HG02588 (cell line): ENCODE measurements at regions not wholly inside any gene's neighbourhood (a gene's known extent, or its start where the extent isn't known, plus 50 kb on each side); places are given as distances from the start of the nearest gene placed in this dataset.

Experiments
- ATAC-seq: cut with Tn5 transposase; IDR thresholded peaks from one replicate; pipeline ENCODE4 v1.9.1; 2021; ENCODE audit warnings: mild to moderate bottlenecking, moderate library complexity; ENCODE audit not compliant: unreplicated experiment

GRCh38 chr18:61989138-61989537 lies 96.3 kb upstream of the RNF152 start:
- no peak for ATAC-seq

GRCh38 chr18:61988100-61988499 lies 95.3 kb upstream of the RNF152 start:
- ATAC-seq, result no peak

- no peak for ATAC-seq
Observed at GRCh38 chr18:61985681-61986080, 92.9 kb upstream of the RNF152 start.

- no peak for ATAC-seq
Observed at GRCh38 chr18:61984349-61984748, 91.5 kb upstream of the RNF152 start.

GRCh38 chr18:61982475-61982874 lies 89.7 kb upstream of the RNF152 start:
- no peak for ATAC-seq

- ATAC-seq, result no peak
Observed at GRCh38 chr18:61980355-61980754, 87.5 kb upstream of the RNF152 start.

- ATAC-seq, result no peak
Observed at GRCh38 chr18:61975526-61976326, 82.9 kb upstream of the RNF152 start.

GRCh38 chr18:61973273-61974115 lies 80.7 kb upstream of the RNF152 start:
- no peak for ATAC-seq

- ATAC-seq, result peak; percentile 90
Observed at GRCh38 chr18:61972389-61973264, 79.8 kb upstream of the RNF152 start.

GRCh38 chr18:61967252-61967891 lies 74.6 kb upstream of the RNF152 start:
- no peak for ATAC-seq

- ATAC-seq, result no peak
Observed at GRCh38 chr18:61965311-61965710, 72.5 kb upstream of the RNF152 start.

GRCh38 chr18:61964616-61965015 lies 71.8 kb upstream of the RNF152 start:
- ATAC-seq, result no peak

GRCh38 chr18:61963705-61964104 lies 70.9 kb upstream of the RNF152 start:
- ATAC-seq, result no peak

- no peak for ATAC-seq
Observed at GRCh38 chr18:61957801-61958516, 65.2 kb upstream of the RNF152 start.

GRCh38 chr18:61955644-61956043 lies 62.8 kb upstream of the RNF152 start:
- ATAC-seq, result peak; percentile 22

GRCh38 chr18:61954096-61954746 lies 61.4 kb upstream of the RNF152 start:
- ATAC-seq, result no peak

GRCh38 chr18:61953641-61954040 lies 60.8 kb upstream of the RNF152 start:
- ATAC-seq, result no peak

- no peak for ATAC-seq
Observed at GRCh38 chr18:61953161-61953560, 60.4 kb upstream of the RNF152 start.

GRCh38 chr18:61951396-61951795 lies 58.6 kb upstream of the RNF152 start:
- no peak for ATAC-seq
